Suppressor macrophage (primary cell): ENCODE measurements at regions not wholly inside any gene's neighbourhood (a gene's known extent, or its start where the extent isn't known, plus 50 kb on each side); places are given as distances from the start of the nearest gene placed in this dataset.
A peak's percentile ranks its signal among the peaks of the same experiment; 100 is the strongest.

Experiments
- DNase-seq, 4 experiments: peaks; one replicate each; pipeline ENCODE4 v3.0.0-alpha.2; 2020 to 2022

GRCh38 chr12:93180566-93180965 is 197.2 kb upstream of the NUDT4 start:
- no peak for DNase-seq

GRCh38 chr12:93181409-93181965 is 196.2 kb upstream of the NUDT4 start:
- DNase-seq: no peak

- DNase-seq: peak; percentile 61 to 88 (median 80)
These were observed 193.6 kb upstream of the NUDT4 start for GRCh38 chr12:93183940-93184671.

- no peak for DNase-seq
These were observed 192.9 kb upstream of the NUDT4 start for GRCh38 chr12:93184672-93185368.

- DNase-seq: no peak
These were observed 192.4 kb upstream of the NUDT4 start for GRCh38 chr12:93185369-93185741.

GRCh38 chr12:93186131-93186530 is 191.6 kb upstream of the NUDT4 start:
- peak; percentile 68 to 91 (median 71) for DNase-seq

GRCh38 chr12:93186621-93187020 is 191.1 kb upstream of the NUDT4 start:
- DNase-seq: no peak

GRCh38 chr12:93191423-93191822 is 186.3 kb upstream of the NUDT4 start:
- no peak for DNase-seq

GRCh38 chr12:93191956-93192355 is 185.8 kb upstream of the NUDT4 start:
- DNase-seq: no peak

- no peak for DNase-seq
These were observed 184.8 kb upstream of the NUDT4 start for GRCh38 chr12:93192878-93193277.

GRCh38 chr12:93195511-93195910 is 182.2 kb upstream of the NUDT4 start:
- DNase-seq: no peak

GRCh38 chr12:93197067-93197593 is 180.6 kb upstream of the NUDT4 start:
- DNase-seq: no peak

- DNase-seq: no peak
These were observed 179.6 kb upstream of the NUDT4 start for GRCh38 chr12:93198086-93198485.

GRCh38 chr12:93199831-93200236 is 177.9 kb upstream of the NUDT4 start:
- no peak for DNase-seq

- DNase-seq: no peak
These were observed 177.3 kb upstream of the NUDT4 start for GRCh38 chr12:93200291-93200917.

GRCh38 chr12:93201990-93202389 is 175.7 kb upstream of the NUDT4 start:
- no peak for DNase-seq

- no peak for DNase-seq
These were observed 175.0 kb upstream of the NUDT4 start for GRCh38 chr12:93202688-93203087.

- no peak for DNase-seq
These were observed 174.4 kb upstream of the NUDT4 start for GRCh38 chr12:93203361-93203760.

GRCh38 chr12:93204896-93205295 is 172.8 kb upstream of the NUDT4 start:
- no peak for DNase-seq

GRCh38 chr12:93205361-93205760 is 172.4 kb upstream of the NUDT4 start:
- no peak for DNase-seq

- DNase-seq: no peak
These were observed 169.7 kb upstream of the NUDT4 start for GRCh38 chr12:93208011-93208410.

GRCh38 chr12:93214523-93215289 is 163.0 kb upstream of the NUDT4 start:
- no peak for DNase-seq

- no peak for DNase-seq
These were observed 162.4 kb upstream of the NUDT4 start for GRCh38 chr12:93215290-93215678.
